B cell (primary cell): ENCODE measurements at regions not wholly inside any gene's neighbourhood (a gene's known extent, or its start where the extent isn't known, plus 50 kb on each side); places are given as distances from the start of the nearest gene placed in this dataset.

Experiments used
- ATAC-seq: fragments of 200-7000 bp; cut with Tn5 transposase; one replicate; pipeline ENCODE4 v1.10.0; 2021; ENCODE audit warnings: low read depth, mild to moderate bottlenecking, moderate number of reproducible peaks, moderate library complexity
- CTCF ChIA-PET: fragments of 350-600 bp; sonication (Branson Sonifier 250); formaldehyde crosslinking; loops from one replicate; lab custom pipeline; 2021; ENCODE audit warnings: antibody characterized with exemption, inconsistent platforms; lab: Charles Lee
- POLR2A ChIA-PET: fragments of 350-600 bp; sonication (Branson Sonifier 250); formaldehyde crosslinking; loops from one replicate; lab custom pipeline; 2021; ENCODE audit warnings: antibody characterized with exemption; lab: Charles Lee
- DNase-seq: peaks from one replicate; pipeline ENCODE4 v3.0.0; 2013
- H2AFZ ChIP-seq: 2 replicates; pipeline ENCODE4 v1.6.1; 2012; ENCODE audit warnings: mild to moderate bottlenecking, low read depth, low read length; ENCODE audit not compliant: insufficient read depth, poor library complexity, severe bottlenecking
- H3K27ac ChIP-seq, 2 donors: 1 replicate in 1 of 2; 2 replicates in 1 of 2; pipeline ENCODE4 v1.5.1; 2012 to 2013; ENCODE audit warnings: low read length in 2 of 2, mild to moderate bottlenecking in 2 of 2, moderate library complexity in 1 of 2
- H3K27me3 ChIP-seq, 4 experiments: fragments of 200-600 bp in 1 of 4; sonication (generic) in 1 of 4; replicated peaks in 1 of 4; 1 replicate in 2 of 4; 2 replicates in 2 of 4; pipeline versions ENCODE4 v1.6.1 to v1.7.0; 2013 to 2016; ENCODE audit warnings: low read length in 3 of 4, mild to moderate bottlenecking in 2 of 4, mixed read lengths in 1 of 4, moderate library complexity in 1 of 4; ENCODE audit not compliant: insufficient read depth in 4 of 4, control insufficient read depth in 3 of 4; ENCODE audit errors: control extremely low read depth in 1 of 4
- H3K36me3 ChIP-seq, 2 experiments: replicated peaks in 1 of 2; 1 replicate in 1 of 2; 2 replicates in 1 of 2; pipeline versions ENCODE4 v1.6.1 to v1.7.1; 2013; ENCODE audit warnings: low read length in 1 of 2; ENCODE audit not compliant: insufficient read depth in 2 of 2, control insufficient read depth in 1 of 2; ENCODE audit errors: control extremely low read depth in 1 of 2, extremely low read depth in 1 of 2
- H3K4me1 ChIP-seq, 2 donors: fragments of 200-600 bp in 1 of 2; sonication (generic) in 1 of 2; 1 replicate in 1 of 2; 2 replicates in 1 of 2; pipeline versions ENCODE4 v1.5.1 to v1.6.1; 2013 to 2017; ENCODE audit warnings: low read length in 2 of 2; ENCODE audit not compliant: control insufficient read depth in 2 of 2, insufficient read depth in 2 of 2
- H3K4me2 ChIP-seq: replicated peaks from 2 replicates; pipeline ENCODE3; 2012; ENCODE audit warnings: mild to moderate bottlenecking, low read depth, low read length; ENCODE audit not compliant: poor library complexity, severe bottlenecking
- H3K4me3 ChIP-seq, 5 experiments: fragments of 200-600 bp in 1 of 5; sonication (generic) in 1 of 5; 1 replicate in 3 of 5; 2 replicates in 2 of 5; pipeline versions ENCODE4 v1.5.1 to v1.7.0; 2011 to 2016; ENCODE audit warnings: low read length in 4 of 5, mild to moderate bottlenecking in 4 of 5, low read depth in 2 of 5, control low read depth in 1 of 5, moderate library complexity in 1 of 5; ENCODE audit not compliant: insufficient read depth in 1 of 5; ENCODE audit errors: control extremely low read depth in 1 of 5, extremely low read depth in 1 of 5
- H3K79me2 ChIP-seq: fragments of 200-600 bp; sonication (generic); one replicate; pipeline ENCODE4 v1.6.0; 2016; ENCODE audit warnings: low read length; ENCODE audit not compliant: control insufficient read depth, insufficient read depth
- H3K9ac ChIP-seq: fragments of 200-600 bp; sonication (generic); 2 replicates; pipeline ENCODE4 v1.6.1; 2017; ENCODE audit warnings: mild to moderate bottlenecking, low read length, moderate library complexity
- H3K9me3 ChIP-seq, 3 donors: one replicate each; pipeline versions ENCODE4 v1.6.1 to v1.7.1; 2013; ENCODE audit warnings: low read length in 2 of 3; ENCODE audit not compliant: control insufficient read depth in 2 of 3, insufficient read depth in 1 of 3; ENCODE audit errors: control extremely low read depth in 1 of 3
- H4K20me1 ChIP-seq: 2 replicates; pipeline ENCODE4 v1.6.0; 2012; ENCODE audit warnings: mild to moderate bottlenecking, low read length; ENCODE audit not compliant: insufficient read depth, control insufficient read depth, poor library complexity, severe bottlenecking
- H3K27ac Mint-ChIP-seq: one replicate; pipeline ENCODE4 v1.8.0; 2021; ENCODE audit warnings: mixed read lengths
- H3K27me3 Mint-ChIP-seq: one replicate; pipeline ENCODE4 v1.8.0; 2021; ENCODE audit warnings: mixed read lengths
- H3K4me1 Mint-ChIP-seq: one replicate; pipeline ENCODE4 v1.8.0; 2021; ENCODE audit warnings: mixed read lengths
- H3K4me3 Mint-ChIP-seq: one replicate; pipeline ENCODE4 v1.8.0; 2021; ENCODE audit warnings: mixed read lengths
- H3K9me3 Mint-ChIP-seq: one replicate; pipeline ENCODE4 v1.8.0; 2022; ENCODE audit warnings: mixed read lengths; ENCODE audit not compliant: insufficient read depth
- EZH2 ChIP-seq: IDR thresholded peaks from 2 replicates; pipeline ENCODE4 v1.6.1; 2012; ENCODE audit warnings: borderline replicate concordance, low read depth, mild to moderate bottlenecking, moderate library complexity, low read length; ENCODE audit not compliant: insufficient read depth, poor library complexity, severe bottlenecking
- WGBS: methylation state at CpG from one replicate; pipeline ENCODE4 v1.1.5; 2013; ENCODE audit warnings: missing lambda C conversion rate; ENCODE audit not compliant: insufficient coverage; 5-methylcytosine and 5-hydroxymethylcytosine counted together
- intact Hi-C: fragments of 100-400 bp; cut with micrococcal nuclease; formaldehyde crosslinking; loops from one replicate; pipeline ENCODE4 v1.10.0; 2022
- TF ChIP-seq, protein P1 (sequence below): fragments of 200-600 bp; IDR thresholded peaks from one replicate; pipeline ENCODE4 v1.8.0; 2022; ENCODE audit warnings: antibody characterized with exemption, mild to moderate bottlenecking

DNA sequence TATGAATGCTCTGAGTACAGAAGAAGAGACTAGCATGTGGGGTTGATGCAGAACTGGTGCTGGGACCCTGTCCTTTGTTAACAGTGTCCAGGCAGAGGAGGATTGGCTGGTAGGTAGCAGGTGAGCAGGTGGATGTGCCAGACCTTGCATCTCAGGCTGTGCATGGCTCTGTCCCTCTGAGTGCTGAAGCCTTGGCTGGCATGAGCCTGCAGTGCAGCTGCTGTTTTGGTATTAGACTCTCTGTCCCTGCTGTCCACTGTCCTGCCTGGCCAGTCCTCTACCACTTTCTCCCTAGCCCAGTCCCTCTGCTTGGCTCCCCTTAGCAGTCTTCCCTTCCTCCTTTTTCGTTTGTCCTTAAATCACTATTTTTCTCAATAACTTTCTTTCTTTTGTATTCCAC, 213.6 kb upstream of the ZBED5 start:
- no peak overlapping the region for H3K4me3 Mint-ChIP-seq
- WGBS = 20% methylated on average over 1 of the region's 1 CpG
- no peaks in the 10 kb centered on the region for H3K79me2 ChIP-seq
- H3K4me1 Mint-ChIP-seq = no peaks in the 10 kb centered on the region
- H3K27ac ChIP-seq = no peak overlapping the region
- no peak overlapping the region for H3K4me2 ChIP-seq
- CTCF ChIA-PET = no interaction called here
- no peak for ATAC-seq
- H2AFZ ChIP-seq = no peak overlapping the region
- H3K4me1 ChIP-seq = no peaks in the 10 kb centered on the region
- H3K9me3 Mint-ChIP-seq = no peaks in the 10 kb centered on the region
- H3K27ac Mint-ChIP-seq = no peak overlapping the region
- no peak overlapping the region for H3K4me3 ChIP-seq
- intact Hi-C loops = no loop called here
- H3K9ac ChIP-seq = no peak overlapping the region
- peaks cover 7% of the 10 kb centered on the region for H3K27me3 Mint-ChIP-seq
- no peak for DNase-seq
- H3K27me3 ChIP-seq = peaks cover 0 to 4% (median 0%) of the 10 kb centered on the region in 4 experiments
- POLR2A ChIA-PET = no interaction called here
- no peak for TF ChIP-seq EZH2
- TF ChIP-seq, protein P1, sequence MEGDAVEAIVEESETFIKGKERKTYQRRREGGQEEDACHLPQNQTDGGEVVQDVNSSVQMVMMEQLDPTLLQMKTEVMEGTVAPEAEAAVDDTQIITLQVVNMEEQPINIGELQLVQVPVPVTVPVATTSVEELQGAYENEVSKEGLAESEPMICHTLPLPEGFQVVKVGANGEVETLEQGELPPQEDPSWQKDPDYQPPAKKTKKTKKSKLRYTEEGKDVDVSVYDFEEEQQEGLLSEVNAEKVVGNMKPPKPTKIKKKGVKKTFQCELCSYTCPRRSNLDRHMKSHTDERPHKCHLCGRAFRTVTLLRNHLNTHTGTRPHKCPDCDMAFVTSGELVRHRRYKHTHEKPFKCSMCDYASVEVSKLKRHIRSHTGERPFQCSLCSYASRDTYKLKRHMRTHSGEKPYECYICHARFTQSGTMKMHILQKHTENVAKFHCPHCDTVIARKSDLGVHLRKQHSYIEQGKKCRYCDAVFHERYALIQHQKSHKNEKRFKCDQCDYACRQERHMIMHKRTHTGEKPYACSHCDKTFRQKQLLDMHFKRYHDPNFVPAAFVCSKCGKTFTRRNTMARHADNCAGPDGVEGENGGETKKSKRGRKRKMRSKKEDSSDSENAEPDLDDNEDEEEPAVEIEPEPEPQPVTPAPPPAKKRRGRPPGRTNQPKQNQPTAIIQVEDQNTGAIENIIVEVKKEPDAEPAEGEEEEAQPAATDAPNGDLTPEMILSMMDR = no peak
- no peaks in the 10 kb centered on the region for H4K20me1 ChIP-seq
- H3K9me3 ChIP-seq = no peaks in the 10 kb centered on the region
- no peaks in the 10 kb centered on the region for H3K36me3 ChIP-seq

DNA sequence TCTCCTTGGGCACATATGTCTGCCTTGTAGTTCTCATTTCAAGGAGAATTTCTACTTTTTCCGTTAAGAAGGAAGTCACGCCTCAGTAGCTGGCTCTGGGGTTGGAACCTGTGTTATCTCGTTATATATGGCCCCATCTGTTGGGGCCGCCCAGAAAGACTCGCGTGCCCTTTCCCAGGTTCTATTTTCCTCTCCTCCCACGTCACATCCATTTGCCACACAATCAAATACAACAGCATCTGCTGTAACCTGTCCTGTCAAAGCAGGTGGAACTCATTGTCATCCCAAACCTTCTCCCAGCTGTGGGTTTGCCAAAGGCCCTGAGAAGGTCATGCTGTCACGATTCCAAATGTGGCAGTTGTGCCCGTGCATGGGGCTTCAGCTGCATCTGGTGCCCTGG, 213.1 kb upstream of the ZBED5 start:
- WGBS = 89% methylated on average over 8 of the region's 9 CpGs
- ATAC-seq (no peak), DNase-seq (no peak)
- H3K36me3 ChIP-seq = no peaks in the 10 kb centered on the region
- intact Hi-C loops = no loop called here
- TF ChIP-seq, protein P1 = no peak
- no peak for TF ChIP-seq EZH2
- no peaks in the 10 kb centered on the region for H3K9me3 ChIP-seq
- no peaks in the 10 kb centered on the region for H4K20me1 ChIP-seq
- Mint-ChIP-seq H3K4me1 (no peaks in the 10 kb centered on the region), H3K27ac (no peak overlapping the region), H3K4me3 (no peak overlapping the region), H3K9me3 (no peaks in the 10 kb centered on the region), H3K27me3 (peaks cover 7% of the 10 kb centered on the region)
- no peak overlapping the region for H3K9ac ChIP-seq
- no peaks in the 10 kb centered on the region for H3K79me2 ChIP-seq
- peaks cover 0 to 4% (median 0%) of the 10 kb centered on the region in 4 experiments for H3K27me3 ChIP-seq
- ChIA-PET CTCF (interaction anchor here (0.7 kb wide), 1 partner anchor 9 kb away, joined by 3 read pairs; no protein-coding TSS in a partner anchor), POLR2A (no interaction called here)
- H3K4me2 ChIP-seq = no peak overlapping the region
- no peaks in the 10 kb centered on the region for H3K4me1 ChIP-seq
- H2AFZ ChIP-seq = no peak overlapping the region
- H3K4me3 ChIP-seq = no peak overlapping the region
- no peak overlapping the region for H3K27ac ChIP-seq
